OCI-LY7 (cell line): ENCODE measurements at regions not wholly inside any gene's neighbourhood (a gene's known extent, or its start where the extent isn't known, plus 50 kb on each side); places are given as distances from the start of the nearest gene placed in this dataset.

Experiments used
- EZH2phosphoT487 ChIP-seq: fragments of 200-600 bp; sonication (generic); IDR thresholded peaks from 2 replicates; pipeline ENCODE4 v1.6.1; 2018; ENCODE audit warnings: low read depth, borderline replicate concordance, mild to moderate bottlenecking, mixed run types, antibody characterized with exemption, low read length, moderate library complexity, mixed read lengths
- TF ChIP-seq, protein P1 (sequence below): fragments of 200-600 bp; sonication (generic); conservative IDR thresholded peaks from 2 replicates; pipeline ENCODE4 v1.5.1; 2014; ENCODE audit warnings: mild to moderate bottlenecking, antibody characterized with exemption, low read length, moderate library complexity, mixed read lengths

DNA sequence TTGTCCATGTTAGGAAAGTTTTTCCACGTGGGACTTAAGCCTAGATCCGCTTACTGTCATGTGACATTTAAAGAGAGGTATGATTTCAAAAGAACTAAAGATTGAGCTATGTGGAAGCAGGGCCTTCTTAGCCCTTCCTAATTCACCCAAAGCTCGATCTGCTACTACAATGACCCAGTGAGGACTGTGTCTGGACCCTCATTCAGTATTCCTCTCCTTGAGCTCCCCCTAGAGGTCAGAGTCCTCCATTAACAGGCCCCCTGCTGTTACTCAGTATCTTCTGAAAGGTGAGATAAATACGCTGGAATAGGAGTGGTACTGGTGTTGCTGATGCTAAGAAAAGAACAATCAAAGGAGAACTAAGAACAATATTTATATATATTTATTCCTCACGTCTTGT lies 414.0 kb downstream of the GJA1 start:
- TF ChIP-seq, protein P1, sequence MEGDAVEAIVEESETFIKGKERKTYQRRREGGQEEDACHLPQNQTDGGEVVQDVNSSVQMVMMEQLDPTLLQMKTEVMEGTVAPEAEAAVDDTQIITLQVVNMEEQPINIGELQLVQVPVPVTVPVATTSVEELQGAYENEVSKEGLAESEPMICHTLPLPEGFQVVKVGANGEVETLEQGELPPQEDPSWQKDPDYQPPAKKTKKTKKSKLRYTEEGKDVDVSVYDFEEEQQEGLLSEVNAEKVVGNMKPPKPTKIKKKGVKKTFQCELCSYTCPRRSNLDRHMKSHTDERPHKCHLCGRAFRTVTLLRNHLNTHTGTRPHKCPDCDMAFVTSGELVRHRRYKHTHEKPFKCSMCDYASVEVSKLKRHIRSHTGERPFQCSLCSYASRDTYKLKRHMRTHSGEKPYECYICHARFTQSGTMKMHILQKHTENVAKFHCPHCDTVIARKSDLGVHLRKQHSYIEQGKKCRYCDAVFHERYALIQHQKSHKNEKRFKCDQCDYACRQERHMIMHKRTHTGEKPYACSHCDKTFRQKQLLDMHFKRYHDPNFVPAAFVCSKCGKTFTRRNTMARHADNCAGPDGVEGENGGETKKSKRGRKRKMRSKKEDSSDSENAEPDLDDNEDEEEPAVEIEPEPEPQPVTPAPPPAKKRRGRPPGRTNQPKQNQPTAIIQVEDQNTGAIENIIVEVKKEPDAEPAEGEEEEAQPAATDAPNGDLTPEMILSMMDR, result peak; percentile 87
- no peak for TF ChIP-seq EZH2phosphoT487
